Neural progenitor cell (in vitro differentiated cells): ENCODE measurements at regions not wholly inside any gene's neighbourhood (a gene's known extent, or its start where the extent isn't known, plus 50 kb on each side); places are given as distances from the start of the nearest gene placed in this dataset.

Experiments
- DNase-seq: peaks from one replicate; pipeline ENCODE4 v3.0.0-alpha.2; 2016; ENCODE audit warnings: low spot score
- H2AFZ ChIP-seq: fragments of 200-600 bp; sonication (generic); replicated peaks from 2 replicates; pipeline ENCODE4 v1.6.1; 2016; ENCODE audit warnings: antibody characterized with exemption
- H3F3A ChIP-seq: fragments of 200-600 bp; sonication (generic); 2 replicates; pipeline ENCODE4 v1.6.1; 2016; ENCODE audit warnings: antibody characterized with exemption, low read depth
- H3K27ac ChIP-seq: fragments of 200-600 bp; sonication (generic); 2 replicates; pipeline ENCODE4 v1.5.1; 2016; ENCODE audit warnings: mild to moderate bottlenecking
- H3K27me3 ChIP-seq: fragments of 200-600 bp; sonication (generic); 2 replicates; pipeline ENCODE4 v1.6.1; 2016; ENCODE audit warnings: mild to moderate bottlenecking, moderate library complexity
- H3K36me3 ChIP-seq: fragments of 200-600 bp; sonication (generic); 2 replicates; pipeline ENCODE4 v1.5.1; 2016
- H3K4me1 ChIP-seq: fragments of 200-600 bp; sonication (generic); 2 replicates; pipeline ENCODE4 v1.6.1; 2016; ENCODE audit warnings: mixed run types
- H3K4me2 ChIP-seq: fragments of 200-600 bp; sonication (generic); 2 replicates; pipeline ENCODE4 v1.6.1; 2016
- H3K4me3 ChIP-seq: fragments of 200-600 bp; sonication (generic); 2 replicates; pipeline ENCODE4 v1.5.1; 2016
- H3K79me2 ChIP-seq: fragments of 200-600 bp; sonication (generic); 2 replicates; pipeline ENCODE4 v1.6.1; 2016; ENCODE audit warnings: low read depth
- H3K9ac ChIP-seq: fragments of 200-600 bp; sonication (generic); 2 replicates; pipeline ENCODE4 v1.6.1; 2016
- H3K9me3 ChIP-seq: fragments of 200-600 bp; sonication (generic); 2 replicates; pipeline ENCODE4 v1.5.1; 2016; ENCODE audit warnings: low read depth
- H4K20me1 ChIP-seq: fragments of 200-600 bp; sonication (generic); 2 replicates; pipeline ENCODE4 v1.6.1; 2016; ENCODE audit warnings: low read depth
- H3K27ac Mint-ChIP-seq: 3 replicates; pipeline ENCODE4 v1.8.0; 2021; ENCODE audit warnings: mixed read lengths
- H3K27me3 Mint-ChIP-seq: 2 replicates; pipeline ENCODE4 v1.8.0; 2022; ENCODE audit warnings: low read depth, mild to moderate bottlenecking, inconsistent platforms, moderate library complexity, mixed read lengths; ENCODE audit not compliant: insufficient read depth
- H3K36me3 Mint-ChIP-seq: 3 replicates; pipeline ENCODE4 v1.8.0; 2021; ENCODE audit warnings: mixed read lengths
- H3K4me1 Mint-ChIP-seq: 3 replicates; pipeline ENCODE4 v1.8.0; 2021; ENCODE audit warnings: mixed read lengths
- H3K4me3 Mint-ChIP-seq: 3 replicates; pipeline ENCODE4 v1.8.0; 2021; ENCODE audit warnings: mild to moderate bottlenecking, moderate library complexity, mixed read lengths
- H3K9me3 Mint-ChIP-seq: 3 replicates; pipeline ENCODE4 v1.8.0; 2020; ENCODE audit warnings: mixed read lengths
- CTCF ChIP-seq: fragments of 200-600 bp; sonication (generic); IDR thresholded peaks from 2 replicates; pipeline ENCODE4 v1.5.1; 2017; ENCODE audit warnings: antibody characterized with exemption, mild to moderate bottlenecking
- EZH2 ChIP-seq: fragments of 200-600 bp; sonication (generic); IDR thresholded peaks from 2 replicates; pipeline ENCODE4 v1.6.1; 2017; ENCODE audit warnings: antibody characterized with exemption, mild to moderate bottlenecking, moderate library complexity
- EZH2phosphoT487 ChIP-seq: fragments of 200-600 bp; sonication (generic); IDR thresholded peaks from 2 replicates; pipeline ENCODE4 v1.6.1; 2017; ENCODE audit warnings: antibody characterized with exemption

- Histone ChIP-seq H3K36me3 (no peaks in the 10 kb centered on the region), H2AFZ (no peak overlapping the region), H3F3A (no peaks in the 10 kb centered on the region), H3K4me1 (no peaks in the 10 kb centered on the region), H3K9ac (no peak overlapping the region), H4K20me1 (no peaks in the 10 kb centered on the region), H3K79me2 (no peaks in the 10 kb centered on the region), H3K9me3 (no peaks in the 10 kb centered on the region), H3K27ac (no peak overlapping the region), H3K4me3 (no peak overlapping the region), H3K27me3 (no peaks in the 10 kb centered on the region), H3K4me2 (no peak overlapping the region)
- no peak for TF ChIP-seq EZH2
- no peak for TF ChIP-seq EZH2phosphoT487
- TF ChIP-seq CTCF: no peak
- Mint-ChIP-seq H3K9me3 (no peaks in the 10 kb centered on the region), H3K4me1 (peaks cover 13% of the 10 kb centered on the region), H3K27ac (no peak overlapping the region), H3K36me3 (no peaks in the 10 kb centered on the region), H3K4me3 (no peak overlapping the region), H3K27me3 (peaks cover 10% of the 10 kb centered on the region)
- no peak for DNase-seq
Measured at GRCh38 chr10:47246406-47247147, 53.4 kb upstream of the GDF10 start.

GRCh38 chr10:47247148-47248059, 52.6 kb upstream of the GDF10 start:
- Mint-ChIP-seq H3K9me3 (no peaks in the 10 kb centered on the region), H3K27me3 (peaks cover 9% of the 10 kb centered on the region), H3K36me3 (no peaks in the 10 kb centered on the region), H3K4me3 (no peak overlapping the region), H3K4me1 (peaks cover 10% of the 10 kb centered on the region), H3K27ac (peak overlapping the region; percentile 74)
- no peak overlapping the region for H2AFZ ChIP-seq
- H3K4me2 ChIP-seq: no peak overlapping the region
- no peak for DNase-seq
- H3K4me3 ChIP-seq: no peak overlapping the region
- no peaks in the 10 kb centered on the region for H3K4me1 ChIP-seq
- H3K27ac ChIP-seq: no peak overlapping the region
- H3K27me3 ChIP-seq: no peaks in the 10 kb centered on the region
- TF ChIP-seq CTCF: no peak
- TF ChIP-seq EZH2: no peak
- TF ChIP-seq EZH2phosphoT487: no peak
- no peaks in the 10 kb centered on the region for H3F3A ChIP-seq
- no peaks in the 10 kb centered on the region for H3K79me2 ChIP-seq
- no peaks in the 10 kb centered on the region for H3K9me3 ChIP-seq
- H3K36me3 ChIP-seq: no peaks in the 10 kb centered on the region
- H4K20me1 ChIP-seq: no peaks in the 10 kb centered on the region
- H3K9ac ChIP-seq: no peak overlapping the region

- Histone ChIP-seq H3K4me1 (no peaks in the 10 kb centered on the region), H2AFZ (no peak overlapping the region), H3K36me3 (no peaks in the 10 kb centered on the region), H3K4me3 (no peak overlapping the region), H4K20me1 (no peaks in the 10 kb centered on the region), H3K4me2 (no peak overlapping the region), H3K9ac (no peak overlapping the region), H3K27ac (no peak overlapping the region), H3F3A (no peaks in the 10 kb centered on the region), H3K79me2 (no peaks in the 10 kb centered on the region), H3K9me3 (no peaks in the 10 kb centered on the region), H3K27me3 (no peaks in the 10 kb centered on the region)
- Mint-ChIP-seq H3K9me3 (no peaks in the 10 kb centered on the region), H3K4me3 (no peak overlapping the region), H3K27ac (no peak overlapping the region), H3K27me3 (peaks cover 9% of the 10 kb centered on the region), H3K36me3 (no peaks in the 10 kb centered on the region), H3K4me1 (peaks cover 10% of the 10 kb centered on the region)
- TF ChIP-seq CTCF (no peak), EZH2phosphoT487 (no peak), EZH2 (no peak)
- DNase-seq: no peak
Measured at GRCh38 chr10:47248386-47249090, 51.5 kb upstream of the GDF10 start.
